Keratinocyte (primary cell): ENCODE measurements at regions not wholly inside any gene's neighbourhood (a gene's known extent, or its start where the extent isn't known, plus 50 kb on each side); places are given as distances from the start of the nearest gene placed in this dataset.

Experiments
- EZH2 ChIP-seq: IDR thresholded peaks from one replicate; pipeline ENCODE4 v1.6.1; 2012; ENCODE audit warnings: inconsistent platforms, mild to moderate bottlenecking, low read length, moderate library complexity
- TF ChIP-seq, protein P1 (sequence below), 3 experiments: IDR thresholded peaks in 1 of 3; conservative IDR thresholded peaks in 1 of 3; optimal IDR thresholded peaks in 1 of 3; 2 replicates in 2 of 3; 3 replicates in 1 of 3; pipeline versions ENCODE3 to v1.5.1; 2011; ENCODE audit warnings: low read length in 3 of 3, mild to moderate bottlenecking in 3 of 3, moderate library complexity in 2 of 3, control low read depth in 1 of 3, inconsistent platforms in 1 of 3; ENCODE audit not compliant: insufficient read depth in 2 of 3; ENCODE audit errors: extremely low read depth in 1 of 3

DNA sequence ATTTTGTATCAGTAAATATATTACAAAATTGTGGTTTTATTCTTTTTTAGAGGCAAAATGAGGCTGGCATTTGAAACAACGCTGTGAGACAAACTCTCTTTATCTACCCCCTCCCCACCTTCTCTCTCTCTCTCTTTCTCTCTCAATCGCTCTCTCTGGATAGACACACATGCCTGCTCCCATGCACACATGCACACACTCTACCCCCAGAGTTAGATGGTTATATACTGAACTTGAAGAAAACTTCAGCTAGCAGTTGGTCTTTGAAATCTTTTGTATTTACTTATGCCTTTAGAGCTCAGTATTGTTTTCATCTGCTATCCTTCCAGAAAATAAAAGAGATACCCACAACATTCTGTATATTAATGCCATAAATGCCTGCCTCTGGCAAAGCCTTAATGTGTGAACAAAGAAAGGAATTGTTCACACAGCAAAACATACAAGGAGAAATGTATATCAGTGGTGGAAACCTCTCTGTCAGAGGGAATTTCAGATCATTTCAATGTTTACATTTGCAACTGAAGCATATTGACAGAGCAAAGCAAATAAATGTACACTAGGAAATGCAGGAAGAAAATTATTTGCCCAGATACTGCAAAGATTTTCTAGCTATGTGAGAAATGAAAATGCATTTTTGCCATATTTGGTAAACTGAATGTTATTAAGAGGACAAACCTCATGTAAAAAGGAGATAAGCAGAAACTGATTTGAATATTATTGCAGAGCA is 217.0 kb upstream of the UBE2E3 start:
- TF ChIP-seq, protein P1, sequence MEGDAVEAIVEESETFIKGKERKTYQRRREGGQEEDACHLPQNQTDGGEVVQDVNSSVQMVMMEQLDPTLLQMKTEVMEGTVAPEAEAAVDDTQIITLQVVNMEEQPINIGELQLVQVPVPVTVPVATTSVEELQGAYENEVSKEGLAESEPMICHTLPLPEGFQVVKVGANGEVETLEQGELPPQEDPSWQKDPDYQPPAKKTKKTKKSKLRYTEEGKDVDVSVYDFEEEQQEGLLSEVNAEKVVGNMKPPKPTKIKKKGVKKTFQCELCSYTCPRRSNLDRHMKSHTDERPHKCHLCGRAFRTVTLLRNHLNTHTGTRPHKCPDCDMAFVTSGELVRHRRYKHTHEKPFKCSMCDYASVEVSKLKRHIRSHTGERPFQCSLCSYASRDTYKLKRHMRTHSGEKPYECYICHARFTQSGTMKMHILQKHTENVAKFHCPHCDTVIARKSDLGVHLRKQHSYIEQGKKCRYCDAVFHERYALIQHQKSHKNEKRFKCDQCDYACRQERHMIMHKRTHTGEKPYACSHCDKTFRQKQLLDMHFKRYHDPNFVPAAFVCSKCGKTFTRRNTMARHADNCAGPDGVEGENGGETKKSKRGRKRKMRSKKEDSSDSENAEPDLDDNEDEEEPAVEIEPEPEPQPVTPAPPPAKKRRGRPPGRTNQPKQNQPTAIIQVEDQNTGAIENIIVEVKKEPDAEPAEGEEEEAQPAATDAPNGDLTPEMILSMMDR (optimal IDR thresholded peaks at IDR 0.05 in 1 of 3, IDR thresholded peaks at IDR 0.05 in 1 of 3, conservative IDR thresholded peaks at IDR 0.05 in 1 of 3; ENCODE audit: extremely low read depth in 1 of 3, insufficient read depth in 2 of 3, low read length in 3 of 3) = no peak
- no peak for TF ChIP-seq EZH2
